ENCODE measurements at regions not wholly inside any gene's neighbourhood (a gene's known extent, or its start where the extent isn't known, plus 50 kb on each side); places are given as distances from the start of the nearest gene placed in this dataset.

DNA sequence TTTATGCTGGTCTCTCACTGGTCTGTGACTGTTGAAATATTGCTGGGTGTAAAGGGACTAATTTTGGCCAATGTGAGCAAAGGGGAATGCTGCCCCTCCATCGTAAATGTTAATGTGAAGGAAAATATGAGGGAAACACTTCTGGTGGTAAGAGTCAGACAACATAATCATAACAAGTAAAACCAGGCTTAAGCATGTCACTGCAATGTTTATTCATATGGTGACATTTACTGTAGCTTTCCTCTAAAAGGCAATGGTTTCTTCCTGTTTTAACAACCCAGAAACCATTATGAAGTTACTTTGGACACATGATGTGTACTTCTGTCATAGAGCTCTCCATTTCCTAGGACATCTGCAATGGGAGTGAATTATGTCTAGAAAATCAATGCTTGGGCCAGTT lies 358.0 kb downstream of the LMO4 start:
- H3K27ac Mint-ChIP-seq (ENCODE audit: unreplicated experiment): no peak overlapping the region

DNA sequence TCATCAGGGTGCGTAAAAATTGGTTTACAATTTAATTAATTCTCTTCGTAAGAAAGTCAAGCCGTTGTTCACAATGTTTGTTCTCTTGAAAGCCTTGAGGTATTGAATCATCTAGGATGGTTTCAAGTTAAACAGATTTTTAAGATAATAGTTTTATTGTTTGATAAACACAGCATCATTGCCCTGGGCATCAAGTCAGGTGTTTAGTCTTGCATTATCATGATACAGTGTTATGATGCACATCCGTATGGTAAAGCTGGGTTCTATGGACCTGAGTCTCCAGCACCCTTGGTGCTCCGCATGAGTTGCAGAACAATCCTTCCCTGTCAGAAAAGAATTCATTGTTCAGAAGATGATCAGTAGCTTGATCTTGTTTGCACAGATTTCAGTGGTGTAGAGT lies 359.5 kb downstream of the LMO4 start:
- H3K4me2 ChIP-seq (ENCODE audit: low read length): no peak overlapping the region
- no peak overlapping the region for H3K9ac ChIP-seq (ENCODE audit: low read length)
- peaks cover 16% of the 10 kb centered on the region for H3K4me1 ChIP-seq (ENCODE audit: insufficient read depth, low read length)
- no peak overlapping the region for H3K27ac ChIP-seq (ENCODE audit: low read depth, low read length)
- no peak for DNase-seq (ENCODE audit: low read depth)
- Mint-ChIP-seq H3K27me3 (ENCODE audit: low read depth, unreplicated experiment) (peaks cover 3% of the 10 kb centered on the region), H3K9me3 (ENCODE audit: unreplicated experiment) (no peaks in the 10 kb centered on the region), H3K4me1 (ENCODE audit: low read depth, unreplicated experiment) (peaks cover 16% of the 10 kb centered on the region), H3K27ac (ENCODE audit: unreplicated experiment) (no peak overlapping the region), H3K36me3 (ENCODE audit: low read depth, unreplicated experiment) (no peaks in the 10 kb centered on the region), H3K4me3 (ENCODE audit: unreplicated experiment) (no peak overlapping the region)
- H3K4me3 ChIP-seq (ENCODE audit: insufficient read depth, low read depth, low read length): no peak overlapping the region
- H3K79me2 ChIP-seq (ENCODE audit: insufficient read depth, low read length): no peaks in the 10 kb centered on the region
- TF ChIP-seq, protein P1, sequence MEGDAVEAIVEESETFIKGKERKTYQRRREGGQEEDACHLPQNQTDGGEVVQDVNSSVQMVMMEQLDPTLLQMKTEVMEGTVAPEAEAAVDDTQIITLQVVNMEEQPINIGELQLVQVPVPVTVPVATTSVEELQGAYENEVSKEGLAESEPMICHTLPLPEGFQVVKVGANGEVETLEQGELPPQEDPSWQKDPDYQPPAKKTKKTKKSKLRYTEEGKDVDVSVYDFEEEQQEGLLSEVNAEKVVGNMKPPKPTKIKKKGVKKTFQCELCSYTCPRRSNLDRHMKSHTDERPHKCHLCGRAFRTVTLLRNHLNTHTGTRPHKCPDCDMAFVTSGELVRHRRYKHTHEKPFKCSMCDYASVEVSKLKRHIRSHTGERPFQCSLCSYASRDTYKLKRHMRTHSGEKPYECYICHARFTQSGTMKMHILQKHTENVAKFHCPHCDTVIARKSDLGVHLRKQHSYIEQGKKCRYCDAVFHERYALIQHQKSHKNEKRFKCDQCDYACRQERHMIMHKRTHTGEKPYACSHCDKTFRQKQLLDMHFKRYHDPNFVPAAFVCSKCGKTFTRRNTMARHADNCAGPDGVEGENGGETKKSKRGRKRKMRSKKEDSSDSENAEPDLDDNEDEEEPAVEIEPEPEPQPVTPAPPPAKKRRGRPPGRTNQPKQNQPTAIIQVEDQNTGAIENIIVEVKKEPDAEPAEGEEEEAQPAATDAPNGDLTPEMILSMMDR (IDR thresholded peaks at IDR 0.05; ENCODE audit: insufficient read depth, low read depth, low read length): no peak
- no peak for TF ChIP-seq EZH2 (IDR thresholded peaks at IDR 0.05; ENCODE audit: insufficient read depth, low read length)
- H3K9me3 ChIP-seq (ENCODE audit: insufficient read depth, low read depth, low read length): no peaks in the 10 kb centered on the region
- no peak overlapping the region for H2AFZ ChIP-seq (ENCODE audit: low read depth, low read length)
- H3K36me3 ChIP-seq (ENCODE audit: insufficient read depth, low read length): no peaks in the 10 kb centered on the region
- H4K20me1 ChIP-seq (ENCODE audit: insufficient read depth, low read length): no peaks in the 10 kb centered on the region
- FAIRE-seq: no peak
- H3K27me3 ChIP-seq (ENCODE audit: insufficient read depth, low read length): no peaks in the 10 kb centered on the region

More for the DNA sequence above, 358.0 kb downstream of the LMO4 start:
- DNase-seq (ENCODE audit: low read depth) (no peak), FAIRE-seq (no peak)
- Histone ChIP-seq H3K36me3 (ENCODE audit: insufficient read depth, low read length) (no peaks in the 10 kb centered on the region), H3K4me2 (ENCODE audit: low read length) (no peak overlapping the region), H3K4me1 (ENCODE audit: insufficient read depth, low read length) (peaks cover 16% of the 10 kb centered on the region), H2AFZ (ENCODE audit: low read depth, low read length) (no peak overlapping the region), H3K79me2 (ENCODE audit: insufficient read depth, low read length) (no peaks in the 10 kb centered on the region), H3K4me3 (ENCODE audit: insufficient read depth, low read depth, low read length) (no peak overlapping the region), H4K20me1 (ENCODE audit: insufficient read depth, low read length) (no peaks in the 10 kb centered on the region), H3K27ac (ENCODE audit: low read depth, low read length) (no peak overlapping the region), H3K9me3 (ENCODE audit: insufficient read depth, low read depth, low read length) (no peaks in the 10 kb centered on the region), H3K9ac (ENCODE audit: low read length) (no peak overlapping the region), H3K27me3 (ENCODE audit: insufficient read depth, low read length) (no peaks in the 10 kb centered on the region)
- Mint-ChIP-seq H3K4me3 (ENCODE audit: unreplicated experiment) (no peak overlapping the region), H3K4me1 (ENCODE audit: low read depth, unreplicated experiment) (peaks cover 16% of the 10 kb centered on the region), H3K9me3 (ENCODE audit: unreplicated experiment) (no peaks in the 10 kb centered on the region), H3K36me3 (ENCODE audit: low read depth, unreplicated experiment) (no peaks in the 10 kb centered on the region), H3K27me3 (ENCODE audit: low read depth, unreplicated experiment) (peaks cover 3% of the 10 kb centered on the region)
- TF ChIP-seq, protein P1 (IDR thresholded peaks at IDR 0.05; ENCODE audit: insufficient read depth, low read depth, low read length): no peak
- no peak for TF ChIP-seq EZH2 (IDR thresholded peaks at IDR 0.05; ENCODE audit: insufficient read depth, low read length)

DNA sequence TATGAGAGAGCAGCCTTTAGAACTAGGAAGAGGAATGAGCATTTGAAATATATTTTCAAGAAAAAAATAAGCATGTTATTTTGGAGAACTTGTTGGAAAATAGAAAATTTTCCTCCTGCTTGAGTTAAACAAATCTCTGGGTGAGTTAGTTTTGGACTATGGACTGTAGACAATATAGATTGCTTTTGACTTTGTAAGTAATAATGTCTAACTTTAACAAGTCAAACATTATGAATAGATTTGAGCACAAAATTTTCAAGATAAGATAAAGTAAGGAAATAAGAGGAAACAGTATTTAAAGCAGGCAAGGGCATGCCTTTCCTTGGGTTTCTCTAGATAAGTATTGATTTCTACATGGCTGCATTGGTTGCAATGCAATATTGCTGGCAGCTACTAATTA lies 360.8 kb downstream of the LMO4 start:
- peaks cover 13% of the 10 kb centered on the region for H3K4me1 Mint-ChIP-seq (ENCODE audit: low read depth, unreplicated experiment)
- TF ChIP-seq, protein P1 (IDR thresholded peaks at IDR 0.05; ENCODE audit: insufficient read depth, low read depth, low read length): no peak
- no peak for TF ChIP-seq EZH2 (IDR thresholded peaks at IDR 0.05; ENCODE audit: insufficient read depth, low read length)

More for the DNA sequence above, 360.8 kb downstream of the LMO4 start:
- Histone ChIP-seq H3K79me2 (ENCODE audit: insufficient read depth, low read length) (no peaks in the 10 kb centered on the region), H3K9me3 (ENCODE audit: insufficient read depth, low read depth, low read length) (no peaks in the 10 kb centered on the region), H3K27me3 (ENCODE audit: insufficient read depth, low read length) (no peaks in the 10 kb centered on the region), H3K4me3 (ENCODE audit: insufficient read depth, low read depth, low read length) (no peak overlapping the region), H2AFZ (ENCODE audit: low read depth, low read length) (no peak overlapping the region), H3K36me3 (ENCODE audit: insufficient read depth, low read length) (no peaks in the 10 kb centered on the region), H3K4me1 (ENCODE audit: insufficient read depth, low read length) (peaks cover 15% of the 10 kb centered on the region), H3K9ac (ENCODE audit: low read length) (no peak overlapping the region), H3K27ac (ENCODE audit: low read depth, low read length) (no peak overlapping the region), H3K4me2 (ENCODE audit: low read length) (no peak overlapping the region), H4K20me1 (ENCODE audit: insufficient read depth, low read length) (no peaks in the 10 kb centered on the region)
- Mint-ChIP-seq H3K27ac (ENCODE audit: unreplicated experiment) (no peak overlapping the region), H3K36me3 (ENCODE audit: low read depth, unreplicated experiment) (no peaks in the 10 kb centered on the region), H3K9me3 (ENCODE audit: unreplicated experiment) (no peaks in the 10 kb centered on the region), H3K27me3 (ENCODE audit: low read depth, unreplicated experiment) (peaks cover 3% of the 10 kb centered on the region), H3K4me3 (ENCODE audit: unreplicated experiment) (no peak overlapping the region)
- FAIRE-seq: no peak
- DNase-seq (ENCODE audit: low read depth): no peak
